ENCODE measurements at regions not wholly inside any gene's neighbourhood (a gene's known extent, or its start where the extent isn't known, plus 50 kb on each side); places are given as distances from the start of the nearest gene placed in this dataset.
"Not testable (repeated sequence)": the region's sequence is repeated elsewhere in the genome, so short reads cannot be mapped to it uniquely, and the experiment has no call there.

- no peak overlapping the region for H3K4me3 ChIP-seq (ENCODE audit: low read depth, low read length)
- DNase-seq (ENCODE audit: low read depth) = no peak
- TF ChIP-seq, protein P1, sequence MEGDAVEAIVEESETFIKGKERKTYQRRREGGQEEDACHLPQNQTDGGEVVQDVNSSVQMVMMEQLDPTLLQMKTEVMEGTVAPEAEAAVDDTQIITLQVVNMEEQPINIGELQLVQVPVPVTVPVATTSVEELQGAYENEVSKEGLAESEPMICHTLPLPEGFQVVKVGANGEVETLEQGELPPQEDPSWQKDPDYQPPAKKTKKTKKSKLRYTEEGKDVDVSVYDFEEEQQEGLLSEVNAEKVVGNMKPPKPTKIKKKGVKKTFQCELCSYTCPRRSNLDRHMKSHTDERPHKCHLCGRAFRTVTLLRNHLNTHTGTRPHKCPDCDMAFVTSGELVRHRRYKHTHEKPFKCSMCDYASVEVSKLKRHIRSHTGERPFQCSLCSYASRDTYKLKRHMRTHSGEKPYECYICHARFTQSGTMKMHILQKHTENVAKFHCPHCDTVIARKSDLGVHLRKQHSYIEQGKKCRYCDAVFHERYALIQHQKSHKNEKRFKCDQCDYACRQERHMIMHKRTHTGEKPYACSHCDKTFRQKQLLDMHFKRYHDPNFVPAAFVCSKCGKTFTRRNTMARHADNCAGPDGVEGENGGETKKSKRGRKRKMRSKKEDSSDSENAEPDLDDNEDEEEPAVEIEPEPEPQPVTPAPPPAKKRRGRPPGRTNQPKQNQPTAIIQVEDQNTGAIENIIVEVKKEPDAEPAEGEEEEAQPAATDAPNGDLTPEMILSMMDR (conservative IDR thresholded peaks at IDR 0.05; ENCODE audit: low read depth, low read length) = no peak
Observed at GRCh38 chr14:86321151-86321550, 791.2 kb downstream of the FLRT2 start.

DNA sequence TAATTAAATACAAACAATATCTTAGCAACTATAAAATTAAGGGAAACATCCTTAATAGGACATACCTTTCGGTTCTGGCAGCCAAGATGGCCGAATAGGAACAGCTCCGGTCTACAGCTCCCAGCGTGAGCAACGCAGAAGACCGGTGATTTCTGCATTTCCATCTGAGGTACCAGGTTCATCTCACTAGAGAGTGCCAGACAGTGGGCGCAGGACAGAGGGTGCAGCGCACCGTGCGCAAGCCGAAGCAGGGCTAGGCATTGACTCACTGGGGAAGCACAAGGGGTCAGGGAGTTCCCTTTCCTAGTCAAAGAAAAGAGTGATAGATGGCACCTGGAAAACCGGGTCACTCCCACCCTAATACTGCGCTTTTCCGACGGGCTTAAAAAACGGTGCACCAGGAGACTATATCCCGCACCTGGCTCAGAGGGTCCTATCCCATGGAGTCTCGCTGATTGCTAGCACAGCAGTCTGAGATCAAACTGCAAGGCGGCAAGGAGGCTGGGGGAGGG is 782.3 kb downstream of the FLRT2 start:
- not testable (repeated sequence) for DNase-seq (ENCODE audit: low read depth); H3K4me3 ChIP-seq (ENCODE audit: low read depth, low read length)

GRCh38 chr14:86311151-86311550 is 781.2 kb downstream of the FLRT2 start:
- TF ChIP-seq, protein P1 (conservative IDR thresholded peaks at IDR 0.05; ENCODE audit: low read depth, low read length) = no peak
- no peak for DNase-seq (ENCODE audit: low read depth)
- no peak overlapping the region for H3K4me3 ChIP-seq (ENCODE audit: low read depth, low read length)

DNA sequence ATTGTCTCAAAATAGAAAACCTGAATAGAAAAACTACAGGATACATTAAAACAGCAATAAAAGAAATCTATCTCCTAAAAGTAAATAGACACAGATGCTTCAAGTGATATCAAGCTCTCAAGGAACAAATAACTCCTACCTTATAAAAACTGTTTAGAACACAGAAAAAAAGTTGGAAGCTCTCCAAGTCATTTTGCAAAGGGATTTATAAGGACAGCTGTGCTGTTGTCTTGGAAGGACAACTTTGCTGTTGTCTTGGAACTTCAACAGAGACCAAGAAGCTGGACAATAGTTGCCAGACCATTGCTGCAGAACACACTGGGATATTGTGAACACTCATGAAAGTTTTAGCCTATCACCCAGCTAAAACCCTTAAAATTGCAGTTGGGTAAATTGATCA is 780.7 kb downstream of the FLRT2 start:
- H3K4me3 ChIP-seq (ENCODE audit: low read depth, low read length) = no peak overlapping the region
- no peak for DNase-seq (ENCODE audit: low read depth)
- TF ChIP-seq, protein P1 (conservative IDR thresholded peaks at IDR 0.05; ENCODE audit: low read depth, low read length) = no peak

DNA sequence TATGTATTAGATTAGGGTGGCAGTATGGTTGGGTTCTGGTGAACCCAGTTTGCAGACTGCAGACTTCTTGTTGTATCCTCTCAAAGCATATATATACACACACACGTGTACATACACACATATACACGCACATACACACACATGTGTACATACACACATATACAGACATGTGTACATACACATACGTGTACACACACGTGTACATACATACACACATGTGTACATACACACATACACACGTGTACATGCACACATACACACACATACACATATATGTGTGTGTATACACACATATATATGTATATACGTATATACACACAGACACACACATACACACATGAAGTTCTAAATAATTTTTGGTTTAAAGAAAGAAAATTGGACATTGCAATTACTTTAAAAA is 780.2 kb downstream of the FLRT2 start:
- no peak for DNase-seq (ENCODE audit: low read depth)
- TF ChIP-seq, protein P1 (conservative IDR thresholded peaks at IDR 0.05; ENCODE audit: low read depth, low read length) = no peak
- no peak overlapping the region for H3K4me3 ChIP-seq (ENCODE audit: low read depth, low read length)

- no peak overlapping the region for H3K4me3 ChIP-seq (ENCODE audit: low read depth, low read length)
Observed at GRCh38 chr14:86305058-86305457, 775.1 kb downstream of the FLRT2 start.

GRCh38 chr14:86299994-86300393 is 770.0 kb downstream of the FLRT2 start:
- TF ChIP-seq, protein P1 (conservative IDR thresholded peaks at IDR 0.05; ENCODE audit: low read depth, low read length) = no peak
- no peak overlapping the region for H3K4me3 ChIP-seq (ENCODE audit: low read depth, low read length)
- DNase-seq (ENCODE audit: low read depth) = no peak

More at GRCh38 chr14:86305058-86305457, 775.1 kb downstream of the FLRT2 start:
- no peak for DNase-seq (ENCODE audit: low read depth)
- TF ChIP-seq, protein P1 (conservative IDR thresholded peaks at IDR 0.05; ENCODE audit: low read depth, low read length) = no peak
